Lung (tissue), 11 donors: ENCODE measurements at regions not wholly inside any gene's neighbourhood (a gene's known extent, or its start where the extent isn't known, plus 50 kb on each side); places are given as distances from the start of the nearest gene placed in this dataset.

Experiments
- ATAC-seq: fragments of 200-7000 bp; cut with Tn5 transposase; one replicate; pipeline ENCODE4 v1.9.1; 2020; ENCODE audit warnings: moderate number of reproducible peaks; ENCODE audit not compliant: insufficient read depth, low FRiP score
- DNase-seq, 3 donors: peaks; one replicate each; pipeline ENCODE4 v3.0.0-alpha.2; 2013 to 2017
- H3K27ac ChIP-seq, 2 donors: one replicate each; pipeline ENCODE4 v1.5.1; 2013; ENCODE audit warnings: mild to moderate bottlenecking in 2 of 2, moderate library complexity in 2 of 2, control low read depth in 1 of 2, inconsistent platforms in 1 of 2, low read depth in 1 of 2, low read length in 1 of 2
- H3K27me3 ChIP-seq, 3 donors: one replicate each; pipeline ENCODE4 v1.5.1; 2013; ENCODE audit warnings: low read length in 2 of 3; ENCODE audit not compliant: control insufficient read depth in 3 of 3, insufficient read depth in 3 of 3
- H3K36me3 ChIP-seq, 4 donors: one replicate each; pipeline ENCODE4 v1.5.1; 2013; ENCODE audit warnings: low read length in 4 of 4, mild to moderate bottlenecking in 1 of 4, moderate library complexity in 1 of 4; ENCODE audit not compliant: control insufficient read depth in 4 of 4, insufficient read depth in 4 of 4
- H3K4me1 ChIP-seq, 5 donors: one replicate each; pipeline ENCODE4 v1.5.1; 2013; ENCODE audit warnings: low read length in 5 of 5, mild to moderate bottlenecking in 2 of 5, moderate library complexity in 1 of 5; ENCODE audit not compliant: control insufficient read depth in 5 of 5, insufficient read depth in 5 of 5
- H3K4me3 ChIP-seq: one replicate; pipeline ENCODE4 v1.5.1; 2013; ENCODE audit warnings: mild to moderate bottlenecking, control low read depth, moderate library complexity
- H3K9ac ChIP-seq, 2 donors: one replicate each; pipeline ENCODE4 v1.5.1; 2013; ENCODE audit warnings: low read length in 2 of 2, control low read depth in 1 of 2; ENCODE audit not compliant: insufficient read depth in 1 of 2
- H3K9me3 ChIP-seq, 4 donors: one replicate each; pipeline ENCODE4 v1.5.1; 2013; ENCODE audit warnings: low read length in 3 of 4, mild to moderate bottlenecking in 1 of 4, moderate library complexity in 1 of 4; ENCODE audit not compliant: control insufficient read depth in 4 of 4, insufficient read depth in 3 of 4
- CTCF ChIP-seq: IDR thresholded peaks from 2 replicates; pipeline ENCODE4 v1.5.1; 2012; ENCODE audit warnings: mild to moderate bottlenecking; ENCODE audit errors: control extremely low read depth, extremely low read depth
- WGBS, 2 donors: extraction: QIAGEN DNeasy Blood & Tissue Kit; methylation state at CpG; one replicate each; pipeline ENCODE4 v1.1.7; 2013; 5-methylcytosine and 5-hydroxymethylcytosine counted together
- donor health status: control.
- donor health status: control.
- donor health status: Bipolar disorder and iron deficiency.
- donor health status: healthy.
- donor health status: DM: yes; HTN: yes; CAD: no.

GRCh38 chr1:229068270-229068987 is 202.5 kb upstream of the RAB4A start:
- peaks cover 0 to 16% (median 10%) of the 10 kb centered on the region in 5 donors for H3K4me1 ChIP-seq

GRCh38 chr1:229069176-229069575 is 201.7 kb upstream of the RAB4A start:
- no peak for TF ChIP-seq CTCF
- peaks cover 0 to 3% (median 0%) of the 10 kb centered on the region in 4 donors for H3K9me3 ChIP-seq
- H3K27ac ChIP-seq = no peak overlapping the region
- DNase-seq = no peak
- peaks cover 0 to 16% (median 10%) of the 10 kb centered on the region in 5 donors for H3K4me1 ChIP-seq
- H3K9ac ChIP-seq = no peak overlapping the region
- no peaks in the 10 kb centered on the region for H3K36me3 ChIP-seq
- ATAC-seq = no peak
- no peaks in the 10 kb centered on the region for H3K27me3 ChIP-seq
- no peak overlapping the region for H3K4me3 ChIP-seq

More at GRCh38 chr1:229068270-229068987, 202.5 kb upstream of the RAB4A start:
- DNase-seq (peak; percentile 27 to 68 (median 39)), ATAC-seq (peak; percentile 65)
- 7% methylated on average over 7 of the region's 7 CpGs for WGBS, 2 donors
- Histone ChIP-seq H3K9me3 (peaks cover 0 to 3% (median 0%) of the 10 kb centered on the region in 4 donors), H3K4me3 (no peak overlapping the region), H3K27me3 (no peaks in the 10 kb centered on the region), H3K9ac (no peak overlapping the region), H3K27ac (peak overlapping the region in 1 of 2 donors; percentile 59), H3K36me3 (no peaks in the 10 kb centered on the region)
- no peak for TF ChIP-seq CTCF

- Histone ChIP-seq H3K4me1 (peaks cover 0 to 16% (median 10%) of the 10 kb centered on the region in 5 donors), H3K9ac (no peak overlapping the region), H3K9me3 (peaks cover 0 to 3% (median 0%) of the 10 kb centered on the region in 4 donors), H3K36me3 (no peaks in the 10 kb centered on the region), H3K4me3 (no peak overlapping the region), H3K27me3 (no peaks in the 10 kb centered on the region), H3K27ac (peak overlapping the region in 1 of 2 donors; percentile 69)
- DNase-seq (peak; percentile 83 to 94 (median 91)), ATAC-seq (peak; percentile 83)
- WGBS, 2 donors = 15 to 39% methylated on average over 5 of the region's 5 CpGs
- TF ChIP-seq CTCF = no peak
Observed at GRCh38 chr1:229070168-229070567, 200.7 kb upstream of the RAB4A start.
